Lung (tissue), 11 donors: ENCODE measurements at regions not wholly inside any gene's neighbourhood (a gene's known extent, or its start where the extent isn't known, plus 50 kb on each side); places are given as distances from the start of the nearest gene placed in this dataset.
A peak's percentile ranks its signal among the peaks of the same experiment; 100 is the strongest.

ENCODE experiments used
- ATAC-seq: fragments of 200-7000 bp; cut with Tn5 transposase; one replicate; pipeline ENCODE4 v1.9.1; 2020; ENCODE audit warnings: moderate number of reproducible peaks; ENCODE audit not compliant: insufficient read depth, low FRiP score
- DNase-seq, 3 donors: peaks; one replicate each; pipeline ENCODE4 v3.0.0-alpha.2; 2013 to 2017
- H3K27ac ChIP-seq, 2 donors: one replicate each; pipeline ENCODE4 v1.5.1; 2013; ENCODE audit warnings: mild to moderate bottlenecking in 2 of 2, moderate library complexity in 2 of 2, control low read depth in 1 of 2, inconsistent platforms in 1 of 2, low read depth in 1 of 2, low read length in 1 of 2
- H3K27me3 ChIP-seq, 3 donors: one replicate each; pipeline ENCODE4 v1.5.1; 2013; ENCODE audit warnings: low read length in 2 of 3; ENCODE audit not compliant: control insufficient read depth in 3 of 3, insufficient read depth in 3 of 3
- H3K36me3 ChIP-seq, 4 donors: one replicate each; pipeline ENCODE4 v1.5.1; 2013; ENCODE audit warnings: low read length in 4 of 4, mild to moderate bottlenecking in 1 of 4, moderate library complexity in 1 of 4; ENCODE audit not compliant: control insufficient read depth in 4 of 4, insufficient read depth in 4 of 4
- H3K4me1 ChIP-seq, 5 donors: one replicate each; pipeline ENCODE4 v1.5.1; 2013; ENCODE audit warnings: low read length in 5 of 5, mild to moderate bottlenecking in 2 of 5, moderate library complexity in 1 of 5; ENCODE audit not compliant: control insufficient read depth in 5 of 5, insufficient read depth in 5 of 5
- H3K4me3 ChIP-seq: one replicate; pipeline ENCODE4 v1.5.1; 2013; ENCODE audit warnings: mild to moderate bottlenecking, control low read depth, moderate library complexity
- H3K9ac ChIP-seq, 2 donors: one replicate each; pipeline ENCODE4 v1.5.1; 2013; ENCODE audit warnings: low read length in 2 of 2, control low read depth in 1 of 2; ENCODE audit not compliant: insufficient read depth in 1 of 2
- H3K9me3 ChIP-seq, 4 donors: one replicate each; pipeline ENCODE4 v1.5.1; 2013; ENCODE audit warnings: low read length in 3 of 4, mild to moderate bottlenecking in 1 of 4, moderate library complexity in 1 of 4; ENCODE audit not compliant: control insufficient read depth in 4 of 4, insufficient read depth in 3 of 4
- CTCF ChIP-seq: IDR thresholded peaks from 2 replicates; pipeline ENCODE4 v1.5.1; 2012; ENCODE audit warnings: mild to moderate bottlenecking; ENCODE audit errors: control extremely low read depth, extremely low read depth
- WGBS, 2 donors: extraction: QIAGEN DNeasy Blood & Tissue Kit; methylation state at CpG; one replicate each; pipeline ENCODE4 v1.1.7; 2013; 5-methylcytosine and 5-hydroxymethylcytosine counted together
- donor health status: control.
- donor health status: control.
- donor health status: Bipolar disorder and iron deficiency.
- donor health status: healthy.
- donor health status: DM: yes; HTN: yes; CAD: no.

- Histone ChIP-seq H3K4me3 (no peak overlapping the region), H3K4me1 (peaks cover 0 to 18% (median 6%) of the 10 kb centered on the region in 5 donors), H3K27ac (peak overlapping the region in 1 of 2 donors; percentile 76), H3K27me3 (no peaks in the 10 kb centered on the region), H3K9ac (no peak overlapping the region), H3K36me3 (no peaks in the 10 kb centered on the region), H3K9me3 (peaks cover 0 to 2% (median 0%) of the 10 kb centered on the region in 4 donors)
- TF ChIP-seq CTCF, result no peak
- ATAC-seq, result no peak
- 46 to 67% methylated on average over 13 of the region's 13 CpGs for WGBS, 2 donors
- DNase-seq, result peak in 2 of 3 donors; percentile 36 to 65
Measured at GRCh38 chr3:193851941-193852674, 259.1 kb downstream of the OPA1 start.

- no peak for TF ChIP-seq CTCF
- Histone ChIP-seq H3K27me3 (no peaks in the 10 kb centered on the region), H3K9ac (no peak overlapping the region), H3K4me1 (peaks cover 0 to 18% (median 6%) of the 10 kb centered on the region in 5 donors), H3K4me3 (no peak overlapping the region), H3K36me3 (no peaks in the 10 kb centered on the region), H3K27ac (no peak overlapping the region), H3K9me3 (peaks cover 0 to 2% (median 0%) of the 10 kb centered on the region in 4 donors)
- 72 to 77% methylated on average over 1 of the region's 1 CpG for WGBS, 2 donors
- DNase-seq (no peak), ATAC-seq (no peak)
Measured at GRCh38 chr3:193852901-193853300, 259.9 kb downstream of the OPA1 start.

DNA sequence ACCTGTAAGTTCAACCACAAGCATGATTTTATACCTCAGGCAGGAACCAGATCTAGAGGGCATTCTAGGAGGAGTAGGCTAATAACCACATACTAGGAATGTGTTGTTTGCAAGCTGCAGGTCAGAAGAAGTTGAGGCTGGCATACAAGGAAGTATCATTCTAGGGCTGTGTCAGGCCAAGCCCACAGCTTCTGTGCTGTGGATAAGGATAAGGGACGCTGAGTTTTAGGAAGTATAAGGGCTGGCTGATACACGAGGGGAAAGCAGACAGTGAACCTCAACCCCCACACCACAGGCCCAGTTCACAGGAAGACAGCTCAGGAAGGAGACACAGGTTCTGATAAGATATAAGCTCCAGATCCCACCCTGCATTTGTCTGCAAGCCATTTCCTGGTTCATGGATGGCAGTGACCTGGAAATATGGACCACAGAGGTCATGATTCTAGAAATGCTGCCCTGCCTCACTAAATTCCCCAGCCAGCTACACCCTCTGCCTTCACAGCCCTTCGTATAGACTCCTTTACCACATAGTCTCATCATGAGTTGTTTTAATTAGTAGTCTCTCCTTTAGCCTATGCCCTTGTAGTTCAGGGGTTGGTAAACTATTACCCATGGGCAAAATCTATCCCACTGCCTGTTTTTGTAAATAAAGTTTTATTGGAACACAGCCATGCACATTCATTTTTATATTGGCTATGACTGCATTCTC lies 260.7 kb downstream of the OPA1 start:
- peak overlapping the region in 1 of 2 donors; percentile 35 for H3K27ac ChIP-seq
- ATAC-seq (no peak), DNase-seq (no peak)

More for the DNA sequence above, 260.7 kb downstream of the OPA1 start:
- H3K9ac ChIP-seq, result no peak overlapping the region
- no peak for TF ChIP-seq CTCF
- peaks cover 0 to 18% (median 6%) of the 10 kb centered on the region in 5 donors for H3K4me1 ChIP-seq
- H3K27me3 ChIP-seq, result no peaks in the 10 kb centered on the region
- H3K4me3 ChIP-seq, result no peak overlapping the region
- 25 to 32% methylated on average over 3 of the region's 3 CpGs for WGBS, 2 donors
- H3K9me3 ChIP-seq, result peaks cover 0 to 2% (median 0%) of the 10 kb centered on the region in 4 donors
- H3K36me3 ChIP-seq, result no peaks in the 10 kb centered on the region
